Posterior cingulate gyrus (tissue), 11 donors: ENCODE measurements at regions not wholly inside any gene's neighbourhood (a gene's known extent, or its start where the extent isn't known, plus 50 kb on each side); places are given as distances from the start of the nearest gene placed in this dataset.
A peak's percentile ranks its signal among the peaks of the same experiment; 100 is the strongest.

Experiments
- DNase-seq, 10 donors: peaks; one replicate each; pipeline versions ENCODE4 v3.0.0 to v3.0.0-alpha.2; 2020 to 2021; ENCODE audit warnings: mixed read lengths in 3 of 10
- intact Hi-C: fragments of 100-400 bp; cut with DNase I; formaldehyde crosslinking; loops from one replicate; pipeline ENCODE4 v1.15.1; 2023

DNA sequence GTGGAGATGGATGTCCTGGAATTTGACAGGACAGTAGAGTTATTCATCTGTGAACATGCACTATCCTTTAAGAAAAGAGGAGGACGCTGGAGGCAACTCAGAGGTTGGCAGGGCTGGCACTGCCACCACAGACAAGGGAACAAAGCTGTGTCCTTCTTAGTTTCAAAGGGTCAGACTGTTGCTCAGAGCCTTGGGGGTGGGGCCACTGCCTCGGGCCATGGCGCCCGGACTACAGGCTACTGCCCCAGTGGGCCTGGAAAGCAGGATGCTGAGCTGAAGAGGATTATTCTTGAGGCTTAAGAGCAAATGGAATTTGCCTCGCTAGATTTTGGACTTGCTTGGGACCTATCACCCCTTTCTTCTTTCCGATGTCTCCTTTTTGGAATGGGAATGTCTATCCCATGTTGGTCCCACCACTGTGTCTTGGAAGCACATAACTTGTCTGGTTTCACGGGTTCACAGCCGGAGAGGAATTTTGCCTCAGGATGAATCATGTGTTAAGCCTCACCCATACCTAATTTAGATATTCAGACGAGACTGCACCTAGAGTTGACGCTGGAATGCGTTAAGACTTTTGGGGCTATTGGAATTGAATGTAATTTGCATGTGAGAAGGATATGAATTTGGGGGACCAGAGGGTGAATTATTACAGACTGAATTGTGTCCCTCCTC lies 114.8 kb upstream of the RFLNA start:
- peak in 1 of 10 donors; percentile 58 for DNase-seq
- intact Hi-C loops: no loop called here

- intact Hi-C loops: no loop called here
- no peak for DNase-seq
Observed at GRCh38 chr12:124183172-124183571, 111.7 kb upstream of the RFLNA start.

GRCh38 chr12:124184456-124184855 lies 110.4 kb upstream of the RFLNA start:
- DNase-seq: peak in 1 of 10 donors; percentile 70
- intact Hi-C loops: no loop called here

DNA sequence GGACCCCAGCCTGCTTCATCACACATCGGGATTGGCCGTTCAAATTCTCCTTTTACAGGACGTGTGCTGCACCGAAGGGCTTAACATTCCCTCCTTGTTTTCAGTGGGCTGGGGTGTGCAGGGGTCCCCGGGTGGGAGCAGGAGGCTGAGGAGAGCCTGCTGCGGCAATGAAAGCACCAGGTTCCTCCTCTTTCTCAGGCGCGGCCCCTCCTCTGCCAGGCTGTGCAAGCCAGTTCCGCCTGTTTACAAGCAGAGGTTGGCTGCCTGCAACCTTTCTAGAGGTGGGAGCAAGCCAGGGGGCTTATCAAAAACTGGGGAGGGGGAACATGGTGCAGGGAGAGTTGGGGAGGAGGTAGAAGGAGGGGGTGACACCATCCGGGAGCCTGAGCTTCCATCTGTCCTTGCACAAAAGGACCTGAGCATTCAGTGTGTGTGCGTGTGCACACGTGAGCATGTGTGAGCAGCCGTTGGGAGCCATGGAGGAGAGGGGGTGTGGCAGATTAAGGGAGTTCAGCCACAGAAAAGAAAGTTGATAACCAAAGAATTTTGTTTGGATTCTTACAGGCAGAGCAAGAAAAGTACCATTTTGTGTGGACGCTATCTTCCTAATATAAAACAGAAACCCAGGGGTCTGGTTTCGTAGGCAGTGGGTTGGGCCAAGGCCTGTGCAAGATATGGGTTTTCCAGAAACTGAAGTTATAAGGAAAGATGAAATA lies 108.8 kb upstream of the RFLNA start:
- DNase-seq: peak in 1 of 10 donors; percentile 51
- intact Hi-C loops: no loop called here

DNA sequence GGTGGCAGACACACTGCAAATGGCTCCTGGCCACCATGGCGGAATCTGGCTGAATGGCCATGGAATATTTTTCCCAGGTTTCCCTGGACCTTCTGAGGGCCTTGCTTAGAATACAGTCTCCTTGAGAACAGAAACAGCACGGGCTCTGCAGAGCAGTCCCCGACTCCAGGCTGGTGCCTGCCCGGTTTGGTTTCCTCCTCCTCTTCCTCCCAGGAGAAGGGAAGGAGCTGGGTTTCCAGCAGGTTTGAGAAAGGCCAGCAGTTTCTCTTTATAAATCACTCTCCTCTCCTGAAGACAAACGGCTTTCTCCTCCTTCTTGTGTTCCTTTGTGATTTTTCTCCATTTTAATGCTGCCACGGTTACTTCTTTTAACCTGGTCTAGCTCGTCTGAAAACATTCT lies 106.8 kb upstream of the RFLNA start:
- intact Hi-C loops: no loop called here
- DNase-seq: peak in 1 of 10 donors; percentile 56

- intact Hi-C loops: no loop called here
- peak in 7 of 10 donors; percentile 25 to 87 (median 50) for DNase-seq
Observed at GRCh38 chr12:124188561-124189405, 106.1 kb upstream of the RFLNA start.

DNA sequence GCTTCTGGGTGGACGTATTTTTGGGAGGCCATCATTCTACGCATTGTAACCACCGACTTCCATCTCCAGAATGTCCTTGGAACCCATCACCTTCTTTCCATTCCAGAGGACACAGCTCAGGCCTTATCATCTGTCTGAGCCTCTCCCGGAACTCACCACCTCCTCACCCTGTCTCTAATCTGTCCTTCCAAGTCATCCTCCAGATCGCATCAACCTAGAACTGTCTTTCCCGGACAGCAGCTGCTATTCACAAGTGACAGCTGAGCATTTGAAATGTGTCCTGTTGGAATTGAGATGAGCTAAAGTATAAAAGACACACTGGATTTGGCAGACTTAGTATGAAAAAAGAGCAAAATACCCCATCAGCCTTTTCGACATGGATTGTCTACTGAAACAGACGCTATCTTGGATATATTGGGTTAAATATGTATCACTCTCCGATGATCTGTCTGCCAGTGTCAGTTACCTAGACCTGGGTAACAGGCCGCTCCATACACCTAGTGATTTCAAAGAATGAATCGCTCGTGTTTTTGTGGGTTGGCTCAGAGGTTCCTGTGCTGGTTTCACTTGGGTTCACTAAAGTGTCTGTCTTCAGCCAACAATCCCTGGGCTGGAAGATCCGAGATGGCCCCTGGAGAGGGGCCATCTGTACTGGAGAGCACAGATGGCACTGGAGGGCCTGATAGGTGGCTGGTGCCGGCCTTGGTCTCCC lies 104.4 kb upstream of the RFLNA start:
- intact Hi-C loops: no loop called here
- DNase-seq: no peak

- intact Hi-C loops: no loop called here
- DNase-seq: no peak
Observed at GRCh38 chr12:124191024-124191359, 103.9 kb upstream of the RFLNA start.

DNA sequence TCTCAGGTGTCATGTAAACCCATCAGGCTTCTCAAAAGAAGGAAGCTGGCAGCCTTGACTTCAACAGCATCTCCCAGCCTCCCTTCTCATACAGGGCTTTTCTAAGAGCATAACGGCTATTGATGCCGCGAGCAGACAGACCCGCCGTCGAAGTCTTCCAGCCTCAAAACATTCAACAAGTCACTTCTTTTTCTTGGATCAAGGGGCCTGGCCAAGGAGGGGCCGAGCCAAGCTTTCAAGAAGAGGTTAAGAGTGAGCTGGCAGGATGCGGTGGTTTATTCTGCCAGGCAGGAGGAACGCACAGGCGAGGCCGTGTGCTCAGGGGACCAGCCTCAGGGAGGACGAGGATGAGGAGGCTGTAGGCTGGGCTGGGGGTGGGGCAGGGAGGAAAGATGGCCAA lies 102.9 kb upstream of the RFLNA start:
- intact Hi-C loops: no loop called here
- DNase-seq: no peak

DNA sequence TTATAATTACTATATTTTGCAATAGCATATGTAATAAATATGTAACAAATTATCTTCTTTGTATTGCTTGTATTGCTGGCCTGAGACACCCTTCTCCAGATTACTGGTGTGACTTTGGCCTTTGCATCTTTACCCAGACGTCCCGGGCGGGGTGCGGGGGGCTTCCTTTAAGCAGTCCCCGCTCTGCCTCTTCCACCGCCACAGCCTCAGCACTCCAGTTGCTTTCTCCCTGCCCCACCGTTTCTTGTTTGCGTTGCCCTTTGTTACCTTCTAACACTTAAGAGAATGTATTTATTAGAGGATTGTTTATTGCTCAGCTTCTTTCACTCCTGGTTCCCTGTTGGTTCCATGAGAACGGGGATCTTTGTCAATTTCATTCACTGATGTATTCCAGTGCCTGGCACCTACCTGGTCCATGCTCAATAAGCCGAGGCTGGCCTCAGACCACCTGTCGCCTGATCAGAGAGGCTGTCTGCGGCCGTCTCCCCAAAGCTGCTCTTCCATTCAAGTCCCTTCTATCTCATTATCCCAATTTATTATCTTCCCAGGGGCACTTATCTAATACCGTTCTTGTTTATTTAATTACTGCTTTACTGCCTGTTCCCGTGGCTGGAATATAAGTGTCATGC lies 100.5 kb upstream of the RFLNA start:
- intact Hi-C loops: no loop called here
- DNase-seq: peak in 1 of 10 donors; percentile 40

- intact Hi-C loops: no loop called here
- DNase-seq: peak in 1 of 10 donors; percentile 24
Observed at GRCh38 chr12:124194893-124195566, 99.9 kb upstream of the RFLNA start.

DNA sequence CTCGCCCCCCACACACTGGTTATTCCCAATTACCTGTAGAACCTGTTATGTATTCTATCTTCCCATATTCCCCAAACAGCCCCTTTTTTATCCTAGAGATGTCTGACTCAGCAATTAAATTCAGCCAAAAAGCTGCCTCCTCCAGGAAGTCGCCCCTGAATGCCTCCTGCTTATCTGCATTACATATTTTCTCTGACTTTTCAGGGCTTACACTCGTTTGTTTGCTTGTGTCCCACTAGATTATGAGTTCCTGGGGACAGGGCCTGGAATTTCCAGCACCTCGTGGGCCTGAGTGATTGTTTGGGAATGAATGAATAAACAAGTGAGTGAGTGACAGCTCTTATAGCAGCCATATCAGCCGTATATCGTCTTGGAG lies 99.3 kb upstream of the RFLNA start:
- intact Hi-C loops: no loop called here
- no peak for DNase-seq

DNA sequence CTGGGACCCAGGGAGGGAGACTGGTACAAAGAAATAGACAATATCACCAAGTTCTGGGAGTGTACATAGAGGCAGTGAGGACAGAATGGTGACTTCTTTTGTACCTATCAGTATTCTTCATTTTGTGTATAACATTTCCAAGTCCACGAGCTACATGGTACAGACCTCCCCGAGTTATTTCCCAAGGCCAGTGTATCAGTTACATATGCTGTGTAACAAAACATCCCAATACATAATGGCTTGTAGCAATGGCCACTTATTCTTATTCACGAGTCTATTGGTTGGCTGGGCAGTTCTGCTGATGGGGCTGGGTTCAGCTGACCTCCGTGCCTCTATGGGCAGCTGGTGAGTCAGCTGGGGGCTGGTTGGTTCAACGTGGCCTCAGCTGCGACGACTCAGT lies 98.7 kb upstream of the RFLNA start:
- no peak for DNase-seq
- intact Hi-C loops: no loop called here

DNA sequence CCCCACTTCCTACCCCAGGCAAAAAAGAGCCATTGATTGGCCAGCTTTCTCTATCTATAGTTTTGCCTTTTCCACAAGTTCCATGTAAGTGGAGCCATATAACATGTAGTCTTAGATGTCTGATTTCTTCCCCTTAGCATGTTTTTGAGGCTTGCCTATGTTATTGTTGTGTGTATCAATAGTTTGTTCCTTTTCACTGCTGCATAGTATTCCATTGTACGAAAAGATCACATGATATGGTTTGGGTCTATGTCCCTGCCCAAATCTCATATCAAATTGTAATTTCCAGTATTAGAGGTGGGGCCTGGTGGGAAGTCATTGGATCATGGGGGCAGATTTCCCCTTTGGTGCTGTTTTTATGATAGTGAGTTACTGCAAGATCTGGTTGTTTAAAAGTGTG lies 93.6 kb upstream of the RFLNA start:
- DNase-seq: no peak
- intact Hi-C loops: no loop called here

- intact Hi-C loops: no loop called here
- no peak for DNase-seq
Observed at GRCh38 chr12:124203176-124203575, 91.7 kb upstream of the RFLNA start.

- intact Hi-C loops: no loop called here
- no peak for DNase-seq
Observed at GRCh38 chr12:124205405-124205804, 89.5 kb upstream of the RFLNA start.

- intact Hi-C loops: no loop called here
- no peak for DNase-seq
Observed at GRCh38 chr12:124207049-124207448, 87.8 kb upstream of the RFLNA start.

- intact Hi-C loops: no loop called here
- DNase-seq: no peak
Observed at GRCh38 chr12:124207617-124208016, 87.3 kb upstream of the RFLNA start.

DNA sequence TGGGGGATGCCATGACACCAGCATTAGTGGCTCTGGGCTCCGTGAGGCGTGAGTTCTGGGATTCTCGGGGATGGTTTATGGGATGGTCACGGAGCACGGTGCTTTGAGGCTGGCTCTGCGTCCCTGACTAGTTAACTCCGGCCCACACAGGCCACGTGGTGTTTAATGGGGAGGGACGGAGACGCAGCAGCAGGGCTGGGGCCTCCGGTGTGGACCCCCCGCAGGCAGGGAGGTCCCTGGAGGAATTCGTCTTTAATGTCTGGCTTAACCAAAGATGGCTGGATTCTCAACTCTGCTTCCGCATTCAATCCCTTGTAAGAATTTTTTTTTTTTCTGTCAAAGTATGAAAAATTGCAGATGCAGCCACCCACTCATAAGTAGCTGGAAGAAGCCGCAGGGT lies 86.4 kb upstream of the RFLNA start:
- intact Hi-C loops: no loop called here
- peak in 1 of 10 donors; percentile 8 for DNase-seq
